HepG2 (cell line): ENCODE measurements at regions not wholly inside any gene's neighbourhood (a gene's known extent, or its start where the extent isn't known, plus 50 kb on each side); places are given as distances from the start of the nearest gene placed in this dataset.

Source experiments
- ATRX ChIP-seq: sonication (generic); formaldehyde crosslinking; IDR thresholded peaks from 2 replicates; pipeline ENCODE4 v1.4.0; 2020; ENCODE audit warnings: missing genetic modification reagents, borderline replicate concordance
- CTCF ChIP-seq: sonication (generic); formaldehyde crosslinking; IDR thresholded peaks from 2 replicates; pipeline ENCODE4 v1.5.0; 2020; ENCODE audit warnings: mild to moderate bottlenecking, missing genetic modification reagents, moderate library complexity
- EP300 ChIP-seq, 3 experiments: sonication (generic) in 1 of 3; formaldehyde crosslinking in 1 of 3; IDR thresholded peaks; 2 replicates each; pipeline versions ENCODE4 v1.5.1 to v1.6.1; 2011 to 2020; ENCODE audit warnings: low read depth in 2 of 3, low read length in 2 of 3, borderline replicate concordance in 1 of 3, improper control_type of control experiment in 1 of 3, mild to moderate bottlenecking in 1 of 3, missing genetic modification reagents in 1 of 3, moderate library complexity in 1 of 3
- KLF9 ChIP-seq: IDR thresholded peaks from 2 replicates; pipeline ENCODE4 v1.6.1; 2016; ENCODE audit warnings: low read depth
- MAFK ChIP-seq, 2 experiments: IDR thresholded peaks in 1 of 2; conservative IDR thresholded peaks in 1 of 2; 2 replicates each; pipeline ENCODE4 v1.6.1; 2011; ENCODE audit warnings: improper control_type of control experiment in 2 of 2, low read length in 2 of 2
- MAX ChIP-seq: IDR thresholded peaks from 2 replicates; pipeline ENCODE4 v1.6.1; 2012; ENCODE audit warnings: inconsistent platforms
- MIXL1 ChIP-seq: IDR thresholded peaks from 2 replicates; pipeline ENCODE4 v1.6.1; 2016
- MTA1 ChIP-seq: sonication (generic); formaldehyde crosslinking; IDR thresholded peaks from 2 replicates; pipeline ENCODE4 v1.4.0; 2020; ENCODE audit warnings: missing genetic modification reagents, mild to moderate bottlenecking, borderline replicate concordance
- NR2C2 ChIP-seq: sonication (generic); formaldehyde crosslinking; IDR thresholded peaks from 2 replicates; pipeline ENCODE4 v1.4.0; 2020; ENCODE audit warnings: missing genetic modification reagents, mild to moderate bottlenecking, moderate library complexity, borderline replicate concordance
- PRDM10 ChIP-seq: sonication (generic); formaldehyde crosslinking; IDR thresholded peaks from 2 replicates; pipeline ENCODE4 v1.4.0; 2020; ENCODE audit warnings: low read depth, missing genetic modification reagents
- RFXANK ChIP-seq: IDR thresholded peaks from 2 replicates; pipeline ENCODE4 v1.6.1; 2016
- SIN3A ChIP-seq: IDR thresholded peaks from 2 replicates; pipeline ENCODE4 v1.6.1; 2011; ENCODE audit warnings: low read depth, mild to moderate bottlenecking, control low read depth, low read length, borderline replicate concordance
- SP2 ChIP-seq: sonication (generic); formaldehyde crosslinking; IDR thresholded peaks from 2 replicates; pipeline ENCODE4 v1.5.1; 2020; ENCODE audit warnings: mild to moderate bottlenecking, missing genetic modification reagents

- no peak for TF ChIP-seq MIXL1 (CRISPR knock-in tag)
- TF ChIP-seq RFXANK: no peak
- TF ChIP-seq MAFK (conservative IDR thresholded peaks at IDR 0.05 in 1 of 2, IDR thresholded peaks at IDR 0.05 in 1 of 2; ENCODE audit: low read length in 2 of 2): no peak
- TF ChIP-seq EP300 (IDR thresholded peaks at IDR 0.05; ENCODE audit: low read depth in 2 of 2, low read length in 2 of 2): no peak
- no peak for TF ChIP-seq EP300 (CRISPR knock-in tag; IDR thresholded peaks at IDR 0.05; ENCODE audit: borderline replicate concordance)
- TF ChIP-seq PRDM10: no peak
- TF ChIP-seq SIN3A: no peak
- no peak for TF ChIP-seq MAX
- no peak for TF ChIP-seq NR2C2
- no peak for TF ChIP-seq KLF9
- TF ChIP-seq MTA1 (CRISPR knock-in tag): no peak
- no peak for TF ChIP-seq SP2
- TF ChIP-seq CTCF (CRISPR knock-in tag): no peak
- no peak for TF ChIP-seq ATRX (CRISPR knock-in tag)
These were observed 183.4 kb downstream of the ANKRD50 start for GRCh38 chr4:124529131-124529530.
